ENCODE measurements at regions not wholly inside any gene's neighbourhood (a gene's known extent, or its start where the extent isn't known, plus 50 kb on each side); places are given as distances from the start of the nearest gene placed in this dataset.

DNA sequence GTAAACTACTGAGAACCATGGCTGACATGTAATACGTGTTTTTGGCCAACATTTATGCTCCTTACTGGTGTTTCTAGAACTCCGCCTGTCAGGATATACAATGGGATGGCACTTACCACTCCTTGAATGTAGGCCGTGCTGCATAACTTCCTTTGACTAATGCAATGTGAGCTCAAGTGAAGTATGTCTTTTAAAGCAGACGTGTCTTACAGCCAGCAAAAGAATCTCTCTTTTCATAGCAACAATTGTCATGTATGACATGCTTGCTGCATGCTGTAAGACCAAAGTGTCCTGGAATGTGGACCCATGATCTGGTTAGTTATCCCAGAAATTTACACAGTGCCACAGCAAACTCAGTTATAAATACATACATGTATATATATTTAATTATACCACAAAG lies 1202.7 kb upstream of the PIK3C3 start:
- TF ChIP-seq ZNF384 (IDR thresholded peaks at IDR 0.05) (no peak), ELF4 (IDR thresholded peaks at IDR 0.05) (no peak), L3MBTL2 (conservative IDR thresholded peaks at IDR 0.05) (no peak), SUZ12 (IDR thresholded peaks at IDR 0.05) (no peak), SP1 (IDR thresholded peaks at IDR 0.05) (no peak), HDGF (IDR thresholded peaks at IDR 0.05; ENCODE audit: borderline replicate concordance) (no peak), LEF1 (IDR thresholded peaks at IDR 0.05; ENCODE audit: borderline replicate concordance) (no peak), TARDBP (IDR thresholded peaks at IDR 0.05) (no peak), FOXM1 (IDR thresholded peaks at IDR 0.05; ENCODE audit: borderline replicate concordance) (no peak), BHLHE40 (IDR thresholded peaks at IDR 0.05; ENCODE audit: borderline replicate concordance) (no peak)
- TF ChIP-seq, protein P1, sequence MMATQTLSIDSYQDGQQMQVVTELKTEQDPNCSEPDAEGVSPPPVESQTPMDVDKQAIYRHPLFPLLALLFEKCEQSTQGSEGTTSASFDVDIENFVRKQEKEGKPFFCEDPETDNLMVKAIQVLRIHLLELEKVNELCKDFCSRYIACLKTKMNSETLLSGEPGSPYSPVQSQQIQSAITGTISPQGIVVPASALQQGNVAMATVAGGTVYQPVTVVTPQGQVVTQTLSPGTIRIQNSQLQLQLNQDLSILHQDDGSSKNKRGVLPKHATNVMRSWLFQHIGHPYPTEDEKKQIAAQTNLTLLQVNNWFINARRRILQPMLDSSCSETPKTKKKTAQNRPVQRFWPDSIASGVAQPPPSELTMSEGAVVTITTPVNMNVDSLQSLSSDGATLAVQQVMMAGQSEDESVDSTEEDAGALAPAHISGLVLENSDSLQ (IDR thresholded peaks at IDR 0.05), result no peak
- POLR2A ChIA-PET, result no interaction called here
- DNase-seq (ENCODE audit: extremely low spot score), result no peak
- CTCF ChIA-PET, result no interaction called here

DNA sequence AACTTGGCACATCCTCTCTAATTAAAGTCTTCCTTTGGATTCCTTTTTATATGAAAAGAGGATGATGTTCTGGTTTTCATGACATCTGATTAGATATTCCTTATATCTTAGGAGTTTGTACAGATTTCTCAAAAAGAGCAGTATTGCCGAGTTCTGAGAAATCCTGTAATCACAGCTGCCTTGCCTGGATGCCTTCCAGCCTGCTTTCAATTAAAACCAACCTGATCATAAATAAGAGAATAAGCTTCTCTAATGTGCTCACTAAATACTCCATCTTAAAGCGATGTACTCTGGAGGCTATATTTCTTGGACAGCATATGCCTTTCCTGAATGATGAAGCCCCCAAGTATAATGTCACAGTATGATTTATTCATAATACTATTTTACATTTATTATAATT lies 1203.8 kb upstream of the PIK3C3 start:
- CTCF ChIA-PET, result no interaction called here
- POLR2A ChIA-PET, result no interaction called here
- no peak for TF ChIP-seq FOXA1 (IDR thresholded peaks at IDR 0.05)
- TF ChIP-seq ARNT (IDR thresholded peaks at IDR 0.05), result no peak
- TF ChIP-seq L3MBTL2 (conservative IDR thresholded peaks at IDR 0.05), result no peak
- TF ChIP-seq FOXM1 (IDR thresholded peaks at IDR 0.05; ENCODE audit: borderline replicate concordance), result no peak
- no peak for TF ChIP-seq NFRKB (IDR thresholded peaks at IDR 0.05)
- TF ChIP-seq SP1 (IDR thresholded peaks at IDR 0.05), result no peak
- no peak for TF ChIP-seq ELF4 (IDR thresholded peaks at IDR 0.05)
- DNase-seq (ENCODE audit: extremely low spot score), result no peak

DNA sequence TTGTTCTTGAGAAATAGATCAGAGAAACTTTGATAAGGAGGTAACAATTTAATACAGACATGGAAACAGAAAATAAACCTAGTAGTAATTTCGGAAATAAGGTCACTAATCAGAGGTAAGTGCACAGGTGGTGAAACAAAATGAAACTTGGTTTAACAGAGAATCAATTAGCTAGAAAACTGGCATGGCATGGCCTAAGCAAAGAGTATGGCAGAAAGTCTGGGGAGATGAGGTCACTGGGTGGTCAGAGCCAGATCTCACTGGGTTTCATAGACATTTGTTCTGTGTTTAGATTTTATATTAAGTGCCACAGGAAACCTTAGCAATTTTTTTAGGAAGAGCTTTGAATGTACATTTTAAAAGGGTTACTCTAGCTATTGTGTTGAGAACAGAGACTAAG lies 1216.0 kb upstream of the PIK3C3 start:
- DNase-seq (ENCODE audit: extremely low spot score), result no peak
- ChIA-PET POLR2A (no interaction called here), CTCF (no interaction called here)
- TF ChIP-seq SP1 (IDR thresholded peaks at IDR 0.05) (no peak), FOXM1 (IDR thresholded peaks at IDR 0.05; ENCODE audit: borderline replicate concordance) (no peak)

DNA sequence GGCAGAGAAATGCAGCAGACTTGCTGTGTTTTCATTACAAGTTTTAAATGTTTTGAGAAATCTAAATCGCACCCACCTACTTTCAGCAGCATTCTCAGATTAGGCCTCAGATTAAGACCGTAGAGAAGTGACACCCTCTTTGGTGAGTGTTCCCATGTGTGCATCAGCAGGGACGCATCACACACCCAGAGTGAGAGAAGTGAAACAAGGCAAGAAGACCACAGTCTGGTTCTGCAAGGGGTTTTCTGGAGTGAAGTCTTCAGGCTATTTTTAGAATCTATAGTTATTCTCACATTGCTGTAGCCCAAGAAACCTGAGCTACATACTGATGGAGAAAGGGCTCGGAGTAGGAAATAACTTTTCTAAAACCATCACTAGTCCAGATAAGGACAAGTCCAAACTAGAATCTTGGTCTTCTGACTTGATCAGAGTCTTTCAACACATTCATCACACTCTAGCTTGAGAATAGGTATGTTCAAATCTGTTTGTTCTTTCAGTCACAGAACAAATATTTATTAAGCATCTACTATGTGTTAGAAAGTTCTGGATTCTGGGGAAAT lies 1216.6 kb upstream of the PIK3C3 start:
- ChIA-PET CTCF (no interaction called here), POLR2A (no interaction called here)
- no peak for DNase-seq (ENCODE audit: extremely low spot score)
- TF ChIP-seq FOXA1 (IDR thresholded peaks at IDR 0.05) (no peak), ZNF384 (IDR thresholded peaks at IDR 0.05) (no peak), L3MBTL2 (conservative IDR thresholded peaks at IDR 0.05) (no peak), SP1 (IDR thresholded peaks at IDR 0.05) (no peak), ELF4 (IDR thresholded peaks at IDR 0.05) (no peak), NFRKB (IDR thresholded peaks at IDR 0.05) (no peak), ARNT (IDR thresholded peaks at IDR 0.05) (no peak), FOXK2 (IDR thresholded peaks at IDR 0.05) (no peak), CTBP1 (IDR thresholded peaks at IDR 0.05; ENCODE audit: borderline replicate concordance) (no peak)

DNA sequence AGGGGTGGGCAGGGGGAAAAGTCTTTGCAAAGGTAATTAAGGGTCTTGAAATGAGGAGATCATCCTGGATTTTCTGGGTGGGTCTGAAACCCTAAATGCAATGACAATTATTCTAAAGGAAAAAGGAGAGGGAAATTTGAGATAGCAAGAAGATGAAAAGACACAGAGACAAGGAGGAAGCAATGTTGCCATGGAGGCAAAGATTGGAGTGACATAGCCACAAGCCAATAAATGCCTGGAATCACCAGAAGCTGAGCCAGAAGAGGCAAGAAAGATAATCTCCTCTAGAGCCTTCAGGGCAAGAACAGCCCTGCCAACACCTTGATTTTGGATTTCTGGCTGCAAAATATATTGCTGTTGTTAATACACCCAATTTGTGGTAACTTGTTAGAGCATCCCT lies 1246.3 kb upstream of the PIK3C3 start:
- CTCF ChIA-PET, result no interaction called here
- POLR2A ChIA-PET, result no interaction called here
- TF ChIP-seq SP1 (IDR thresholded peaks at IDR 0.05) (no peak), TARDBP (IDR thresholded peaks at IDR 0.05) (no peak), CTBP1 (IDR thresholded peaks at IDR 0.05; ENCODE audit: borderline replicate concordance) (no peak), LEF1 (IDR thresholded peaks at IDR 0.05; ENCODE audit: borderline replicate concordance) (no peak)
- TF ChIP-seq, protein P1 (IDR thresholded peaks at IDR 0.05), result peak; percentile 89
- DNase-seq (ENCODE audit: extremely low spot score), result no peak

DNA sequence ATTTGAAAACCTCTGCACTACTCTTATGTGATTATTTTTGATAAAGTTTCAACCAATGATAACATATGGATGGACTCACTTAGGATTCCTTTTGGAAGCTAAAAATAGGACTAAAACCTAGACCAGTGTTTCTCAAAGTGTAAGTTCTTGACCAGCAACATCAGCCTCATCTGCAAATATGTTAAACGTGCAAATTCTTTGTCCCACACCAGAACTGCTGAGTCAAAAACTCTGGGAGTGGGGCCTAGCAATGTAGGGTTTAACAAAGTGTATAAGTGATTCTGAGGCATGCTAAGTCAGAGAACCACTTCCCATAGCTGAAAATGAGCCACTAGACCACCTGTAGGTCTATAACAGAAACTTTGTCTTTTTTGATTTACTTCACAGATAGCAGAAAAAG lies 1247.2 kb upstream of the PIK3C3 start:
- no peak for TF ChIP-seq ELF4 (IDR thresholded peaks at IDR 0.05)
- no peak for TF ChIP-seq NFRKB (IDR thresholded peaks at IDR 0.05)
- no peak for TF ChIP-seq ARNT (IDR thresholded peaks at IDR 0.05)
- TF ChIP-seq, protein P1 (IDR thresholded peaks at IDR 0.05), result no peak
- no peak for TF ChIP-seq FOXK2 (IDR thresholded peaks at IDR 0.05)
- TF ChIP-seq LEF1 (IDR thresholded peaks at IDR 0.05; ENCODE audit: borderline replicate concordance), result no peak
- TF ChIP-seq FOXM1 (IDR thresholded peaks at IDR 0.05; ENCODE audit: borderline replicate concordance), result no peak
- no peak for TF ChIP-seq CTBP1 (IDR thresholded peaks at IDR 0.05; ENCODE audit: borderline replicate concordance)
- TF ChIP-seq TARDBP (IDR thresholded peaks at IDR 0.05), result no peak
- no peak for TF ChIP-seq L3MBTL2 (conservative IDR thresholded peaks at IDR 0.05)
- no peak for TF ChIP-seq BHLHE40 (IDR thresholded peaks at IDR 0.05; ENCODE audit: borderline replicate concordance)
- no peak for TF ChIP-seq HDGF (IDR thresholded peaks at IDR 0.05; ENCODE audit: borderline replicate concordance)
- TF ChIP-seq ZNF384 (IDR thresholded peaks at IDR 0.05), result no peak
- no peak for TF ChIP-seq SP1 (IDR thresholded peaks at IDR 0.05)
- CTCF ChIA-PET, result no interaction called here
- POLR2A ChIA-PET, result no interaction called here
- no peak for DNase-seq (ENCODE audit: extremely low spot score)

DNA sequence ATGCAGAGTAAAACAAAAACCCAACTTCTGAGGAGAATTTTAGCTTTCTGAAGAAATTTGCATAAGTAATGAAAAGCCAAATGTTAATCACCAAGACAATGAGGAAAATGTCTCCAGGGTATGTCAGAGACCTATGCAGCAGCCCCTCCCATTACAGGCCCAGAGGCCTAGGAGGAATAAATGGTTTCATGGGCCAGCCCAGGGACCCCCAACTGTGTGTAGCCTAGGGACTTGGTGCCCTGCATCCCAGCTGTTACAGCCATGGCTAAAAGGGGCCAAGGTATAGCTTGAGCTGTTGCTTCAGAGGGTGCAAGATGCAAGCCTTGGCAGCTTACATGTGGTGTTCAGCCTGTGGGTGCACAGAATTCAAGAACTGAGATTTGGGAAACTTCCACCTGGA lies 1256.9 kb upstream of the PIK3C3 start:
- DNase-seq (ENCODE audit: extremely low spot score), result no peak
- TF ChIP-seq SP1 (IDR thresholded peaks at IDR 0.05), result no peak
- POLR2A ChIA-PET, result no interaction called here
- CTCF ChIA-PET, result no interaction called here

Data from HEK293T (cell line).